ENCODE measurements at regions not wholly inside any gene's neighbourhood (a gene's known extent, or its start where the extent isn't known, plus 50 kb on each side); places are given as distances from the start of the nearest gene placed in this dataset.
"Not testable (repeated sequence)": the region's sequence is repeated elsewhere in the genome, so short reads cannot be mapped to it uniquely, and the experiment has no call there.

DNA sequence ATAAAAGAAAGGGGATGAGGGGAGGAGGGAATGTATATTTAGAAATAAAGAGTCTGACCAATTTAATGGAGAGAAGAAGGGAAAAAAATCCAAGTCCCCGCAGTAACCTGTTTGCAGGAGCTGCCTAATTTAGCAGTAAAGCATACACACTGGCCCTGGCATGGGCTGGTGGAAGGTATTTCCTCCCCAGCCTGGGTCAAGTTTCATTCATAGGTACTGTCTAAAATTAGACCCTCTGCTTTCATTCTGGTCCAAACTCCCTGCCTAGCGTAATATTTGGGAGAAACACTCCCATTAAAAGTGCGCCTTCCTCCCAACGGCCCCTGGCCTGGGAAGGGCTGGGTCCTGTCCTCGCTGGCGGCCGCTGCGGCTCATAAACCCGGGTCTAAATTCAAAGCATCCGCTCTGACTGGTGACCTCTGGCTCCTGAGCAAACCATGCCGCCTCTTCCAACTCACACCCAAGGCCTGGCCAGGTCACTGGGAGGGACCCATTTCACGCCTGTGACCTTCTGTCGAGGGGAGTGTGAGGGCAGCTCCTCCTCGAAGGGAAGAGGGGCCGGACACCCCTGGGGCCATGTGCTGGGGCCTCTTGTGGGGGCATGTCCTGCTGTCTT lies 123.2 kb downstream of the FGF18 start:
- DNase-seq = no peak

DNA sequence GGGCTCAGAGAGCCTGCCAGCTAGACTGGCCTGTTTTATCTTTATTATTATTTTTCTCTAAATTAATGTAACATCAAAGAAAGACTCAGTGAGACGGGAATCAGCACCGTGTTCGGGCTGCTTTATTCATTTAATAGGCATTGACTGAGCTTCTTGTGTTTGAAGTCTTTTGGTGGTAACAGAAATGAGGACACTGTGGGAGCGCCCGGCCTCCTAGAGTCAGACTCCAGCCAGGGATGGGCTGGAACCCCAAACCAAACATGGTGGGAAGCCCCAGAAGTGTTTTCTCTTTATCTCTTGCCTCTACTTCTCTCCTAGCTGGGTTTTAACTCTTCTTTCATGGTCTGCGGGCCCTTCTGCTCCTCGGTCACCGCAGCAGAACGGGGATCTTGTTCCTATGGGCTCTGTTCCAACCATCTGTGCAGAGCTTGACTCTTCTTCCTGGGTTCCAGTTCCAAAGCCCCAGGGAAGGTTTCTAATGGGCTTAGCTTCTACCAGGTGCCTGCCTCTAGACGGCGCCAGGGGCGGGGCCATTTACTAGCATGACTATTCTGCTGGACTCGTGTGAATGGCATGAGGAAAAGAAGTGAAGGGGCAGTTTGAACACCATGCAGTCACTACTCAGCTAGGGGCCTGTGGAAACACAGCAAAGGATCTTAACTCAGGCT lies 123.8 kb downstream of the FGF18 start:
- peak; percentile 14 for DNase-seq

DNA sequence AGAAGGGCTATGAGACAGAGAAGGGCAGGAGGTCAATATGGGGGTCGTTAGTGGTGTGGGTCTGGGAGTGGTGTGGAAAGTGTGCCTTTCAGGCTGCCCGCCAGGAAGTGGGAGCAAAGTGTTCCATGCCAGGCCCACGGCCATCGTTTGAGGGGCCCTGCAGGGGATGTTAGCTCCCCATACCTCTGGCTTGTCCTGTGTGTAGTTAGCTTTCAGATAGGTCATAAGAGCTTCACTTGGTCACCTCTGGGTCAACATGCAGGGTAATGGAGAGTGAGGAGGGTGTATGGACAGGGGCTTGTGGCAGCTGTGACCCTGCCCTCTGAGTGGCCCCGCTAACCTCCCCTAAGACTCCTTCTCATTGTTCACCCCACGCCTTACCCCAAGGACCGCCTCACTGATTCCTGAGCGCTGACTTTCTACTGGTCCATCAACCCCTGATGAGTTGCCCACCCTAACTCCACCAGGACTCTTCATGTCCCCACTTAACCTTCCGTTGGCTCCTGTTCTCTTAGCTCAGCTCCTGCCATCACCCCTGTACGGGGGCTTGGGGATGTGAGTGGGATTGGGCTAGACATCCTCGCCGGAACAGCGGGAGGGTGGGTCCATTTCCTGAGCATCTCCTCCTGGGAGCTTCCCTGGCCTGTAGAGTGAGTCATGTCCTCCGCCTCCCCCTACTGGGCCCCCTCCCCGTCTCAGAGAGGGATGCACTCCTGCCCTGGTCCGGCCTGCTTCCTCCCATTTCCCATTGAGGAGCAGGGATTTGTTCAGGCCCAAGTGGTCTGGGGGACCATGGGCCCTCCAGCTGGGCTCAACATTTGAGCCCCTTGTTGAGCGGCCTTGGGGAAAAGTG lies 125.7 kb downstream of the FGF18 start:
- DNase-seq = no peak

DNA sequence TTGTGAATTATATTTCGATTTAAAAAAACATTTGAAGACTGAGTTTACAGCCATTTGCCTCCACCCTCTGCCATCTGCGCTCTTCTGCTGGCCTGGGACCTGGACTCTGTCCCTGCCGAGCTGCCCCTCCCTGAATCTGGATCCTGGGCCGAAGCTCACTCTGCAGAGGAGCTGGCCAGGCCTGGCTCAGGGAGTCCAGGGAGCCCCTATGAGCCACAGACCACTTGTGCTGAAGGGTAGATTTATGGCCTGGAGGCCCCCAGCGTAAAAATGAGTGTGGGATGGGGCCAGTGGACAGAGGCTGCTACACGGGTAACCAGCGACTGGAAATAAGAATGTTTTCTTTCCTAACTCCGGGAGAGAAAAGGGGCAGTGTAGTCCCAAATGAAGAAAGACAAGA lies 129.8 kb downstream of the FGF18 start:
- no peak for DNase-seq

DNA sequence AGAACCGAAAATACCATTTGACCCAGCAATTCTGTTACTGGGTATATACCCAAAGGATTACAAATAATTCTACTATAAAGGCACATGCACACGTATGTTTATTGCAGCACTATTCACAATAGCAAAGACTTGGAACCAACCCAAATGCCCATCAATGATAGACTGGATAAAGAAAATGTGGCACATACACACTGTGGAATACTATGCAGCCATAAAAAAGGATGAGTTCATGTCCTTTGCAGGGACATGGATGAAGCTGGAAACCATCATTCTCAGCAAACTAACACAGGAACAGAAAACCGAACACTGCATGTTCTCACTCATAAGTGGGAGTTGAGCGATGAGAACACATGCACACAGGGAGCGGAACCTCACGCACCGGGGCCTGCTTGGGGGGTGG lies 134.4 kb downstream of the FGF18 start:
- not testable (repeated sequence) for DNase-seq

DNA sequence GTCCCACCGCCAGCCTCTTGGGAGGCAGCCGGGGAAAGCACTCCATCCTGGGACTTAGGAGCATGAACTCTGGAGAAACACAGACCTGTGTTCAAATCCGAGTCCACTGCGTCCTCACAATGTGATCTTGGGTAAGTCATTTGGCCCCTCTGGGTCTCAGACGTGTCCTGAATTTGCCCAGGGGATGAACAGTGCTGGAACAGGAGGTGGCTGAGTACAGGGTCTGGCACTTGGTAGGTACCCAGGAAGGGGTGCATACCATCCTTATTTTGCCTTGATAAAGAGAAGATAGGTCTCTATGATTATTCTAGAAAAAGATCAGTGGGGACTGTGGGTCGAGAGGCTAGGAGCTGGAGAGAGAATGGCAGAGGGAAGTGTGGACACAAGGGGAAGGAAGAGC lies 135.7 kb downstream of the FGF18 start:
- no peak for DNase-seq

DNA sequence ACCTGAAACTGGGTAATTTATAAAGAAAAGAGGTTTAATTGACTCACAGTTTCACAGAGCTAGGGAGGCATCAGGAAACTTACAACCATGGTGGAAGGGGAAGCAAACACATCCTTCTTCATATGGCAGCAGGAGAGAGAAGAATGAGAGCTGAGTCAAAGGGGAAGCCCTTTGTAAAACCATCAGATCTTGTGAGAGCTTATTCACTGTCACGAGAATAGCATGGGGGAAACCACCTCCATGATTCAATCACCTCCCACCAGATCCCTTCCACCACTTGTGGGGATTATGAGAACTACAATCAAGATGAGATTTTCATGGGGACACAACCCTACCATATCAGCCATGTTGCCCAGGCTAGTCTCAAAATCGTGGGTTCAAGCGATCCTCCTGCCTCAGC lies 143.4 kb downstream of the FGF18 start:
- DNase-seq = no peak

DNA sequence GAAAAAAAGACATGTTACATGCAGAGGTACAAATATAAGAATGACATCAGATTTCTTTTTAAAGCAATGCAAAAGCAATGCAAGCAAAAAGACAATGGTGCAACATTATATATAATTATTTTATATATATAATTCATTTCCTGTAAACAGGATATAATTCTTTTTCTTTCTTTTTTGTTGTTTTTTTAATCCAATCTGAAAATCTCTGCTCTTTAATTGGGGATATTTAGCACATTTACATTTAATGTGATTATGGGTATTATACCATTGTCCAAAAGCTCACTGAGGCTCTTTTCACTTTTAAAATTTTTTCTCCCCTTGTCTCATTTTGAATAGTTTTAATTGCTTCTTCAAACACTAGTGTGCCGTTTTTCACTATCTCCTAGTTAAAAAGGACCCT lies 148.9 kb downstream of the FGF18 start:
- no peak for DNase-seq

DNA sequence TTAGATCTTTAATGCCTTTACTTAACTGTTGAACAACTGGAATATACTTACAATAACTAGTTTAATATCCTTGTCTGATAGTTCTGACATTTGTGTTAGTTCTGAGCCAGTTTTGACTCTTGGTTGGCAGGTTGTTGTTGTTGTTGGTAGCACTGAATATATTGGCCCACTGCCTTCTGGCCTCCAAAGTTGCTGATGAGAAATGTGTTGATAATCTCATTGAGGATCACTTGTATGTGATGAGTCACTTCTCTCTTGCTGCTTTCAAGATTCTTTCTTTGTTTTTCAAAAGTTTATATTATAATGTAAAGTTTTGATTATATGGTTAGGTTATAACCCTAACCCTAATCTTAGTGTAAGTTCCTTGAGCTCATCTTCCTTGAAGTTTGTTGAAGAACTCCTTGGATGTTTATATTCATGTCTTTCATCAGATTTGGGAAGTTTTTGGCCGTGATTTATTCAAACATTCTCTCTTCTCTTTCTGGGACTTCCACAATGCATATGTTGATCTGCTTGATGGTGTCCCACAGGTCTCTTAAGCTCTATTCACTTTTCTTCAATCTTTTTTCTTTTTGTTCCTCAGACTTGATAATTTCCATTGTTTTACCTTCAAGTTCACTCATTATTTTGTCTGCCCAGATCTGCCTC lies 149.7 kb downstream of the FGF18 start:
- DNase-seq = no peak

DNA sequence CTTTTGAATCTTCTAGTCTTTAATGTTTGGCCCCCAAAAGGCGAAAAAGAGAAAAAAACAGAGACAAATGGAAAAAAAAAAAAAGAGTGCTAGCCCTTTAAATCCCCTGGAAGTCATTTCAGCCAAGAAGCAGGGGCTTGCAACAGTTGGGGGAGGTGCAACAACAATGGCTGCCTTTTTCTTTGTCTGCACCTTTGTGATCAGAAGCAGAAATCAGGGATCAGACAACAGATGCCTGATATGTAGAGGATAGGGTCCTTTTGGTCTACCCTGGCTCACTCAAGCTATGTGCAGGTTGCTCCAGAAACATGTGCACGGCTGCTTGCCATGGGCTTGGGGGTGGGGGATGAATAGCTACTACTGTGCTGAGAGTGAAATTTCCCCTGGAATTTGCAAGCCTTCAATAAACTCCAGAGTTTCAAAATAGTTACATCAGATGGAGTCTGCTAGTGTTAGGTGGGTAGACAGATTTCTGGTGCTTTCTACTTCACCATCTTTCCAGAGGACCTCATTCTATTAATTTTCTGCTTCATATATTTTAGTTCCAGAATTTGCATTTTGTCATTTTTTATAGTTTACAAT lies 150.9 kb downstream of the FGF18 start:
- DNase-seq = peak; percentile 39

DNA sequence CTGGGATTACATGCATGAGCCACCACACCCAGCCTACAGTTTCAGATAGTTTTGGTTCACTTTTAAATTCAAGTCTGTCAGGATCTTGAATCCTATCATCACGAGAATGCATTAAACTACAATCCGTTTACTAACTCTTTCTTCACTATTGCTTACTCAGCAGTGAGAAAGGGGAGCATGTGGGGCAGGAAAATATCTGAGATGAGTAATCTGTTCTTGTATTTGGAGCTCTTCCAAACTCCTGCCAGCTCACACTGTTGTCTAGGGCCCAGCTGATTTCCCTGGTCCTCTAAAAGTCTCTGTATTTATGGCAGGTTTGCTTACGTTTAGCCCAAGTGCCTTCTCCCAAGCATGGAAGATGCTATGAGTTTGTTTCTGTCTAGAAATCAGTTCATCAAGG lies 152.2 kb downstream of the FGF18 start:
- DNase-seq = peak; percentile 54

DNA sequence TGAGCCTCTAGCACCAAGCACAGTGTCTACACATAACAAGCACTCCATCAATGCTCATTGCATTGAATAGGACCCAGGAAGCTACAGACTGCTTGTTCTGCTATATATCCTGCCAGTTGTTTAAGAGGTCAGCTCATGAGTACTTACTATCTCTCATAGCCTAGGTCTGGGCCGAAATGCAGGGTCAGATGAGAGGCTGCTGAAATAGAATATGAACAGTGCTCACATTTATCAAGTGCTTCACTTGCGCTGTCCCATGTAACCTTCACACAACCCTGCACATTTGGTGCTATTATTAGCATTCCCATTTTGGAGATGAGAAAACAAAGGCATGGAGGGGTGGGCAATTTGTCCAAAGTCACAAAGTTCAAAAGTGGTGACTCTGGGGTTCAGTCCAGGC lies 153.6 kb downstream of the FGF18 start:
- no peak for DNase-seq

DNA sequence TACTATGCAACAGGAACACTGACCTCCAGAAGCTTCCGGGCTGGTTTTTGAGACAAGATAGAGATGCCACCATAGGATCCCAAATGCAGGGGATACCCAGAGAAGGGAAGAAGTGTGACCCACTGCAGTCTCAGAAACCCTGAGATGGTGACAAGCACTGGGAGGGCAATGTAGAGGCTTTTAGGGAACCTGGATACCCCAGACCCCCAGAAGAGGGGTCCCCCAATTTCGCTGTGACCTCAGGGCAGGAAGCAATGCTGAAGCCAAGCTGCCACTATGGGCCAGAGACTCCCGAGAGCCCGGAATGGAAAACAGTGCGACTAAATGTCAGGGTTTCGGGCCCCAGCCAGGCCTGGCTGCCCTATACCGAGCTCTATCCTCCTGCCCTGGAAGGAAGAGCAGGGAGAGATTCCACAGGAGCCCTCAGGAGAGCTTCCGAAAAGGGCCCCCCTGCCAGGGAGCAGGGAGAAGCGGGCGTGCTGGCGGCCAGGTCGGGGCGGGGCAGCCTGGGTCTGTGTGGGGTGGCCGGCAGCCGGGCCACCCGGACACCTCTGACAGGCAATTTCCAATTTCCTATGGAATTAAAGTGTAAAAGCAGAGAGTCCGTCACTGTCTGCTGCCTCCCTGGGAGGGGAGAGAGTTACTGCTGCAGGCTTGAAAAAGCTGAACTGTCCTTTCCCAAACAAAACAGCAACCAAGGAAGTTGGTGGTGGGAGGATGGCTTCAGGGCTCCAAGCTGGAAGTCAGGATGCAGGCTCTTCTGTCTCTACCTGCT lies 154.2 kb downstream of the FGF18 start:
- DNase-seq = no peak

DNA sequence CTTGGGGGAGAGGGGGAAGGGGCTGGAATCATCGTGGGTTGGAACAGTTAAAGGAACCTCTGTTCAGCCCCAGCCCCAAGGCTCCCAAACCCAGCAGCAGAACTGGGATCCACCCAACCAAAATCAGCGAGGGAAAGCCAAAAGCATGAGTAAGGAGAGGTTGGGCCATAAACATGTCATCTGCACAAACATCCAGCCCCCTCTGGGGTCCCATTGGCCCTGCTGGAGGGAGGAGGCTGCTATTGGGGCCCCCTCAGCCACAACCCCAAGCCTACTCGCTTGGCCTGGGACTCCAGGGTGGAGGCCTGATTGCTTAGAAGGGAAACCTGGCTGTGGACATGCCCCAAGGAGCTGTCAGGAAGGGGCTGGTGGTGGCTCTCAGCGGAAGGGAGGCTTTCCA lies 154.9 kb downstream of the FGF18 start:
- DNase-seq = no peak

DNA sequence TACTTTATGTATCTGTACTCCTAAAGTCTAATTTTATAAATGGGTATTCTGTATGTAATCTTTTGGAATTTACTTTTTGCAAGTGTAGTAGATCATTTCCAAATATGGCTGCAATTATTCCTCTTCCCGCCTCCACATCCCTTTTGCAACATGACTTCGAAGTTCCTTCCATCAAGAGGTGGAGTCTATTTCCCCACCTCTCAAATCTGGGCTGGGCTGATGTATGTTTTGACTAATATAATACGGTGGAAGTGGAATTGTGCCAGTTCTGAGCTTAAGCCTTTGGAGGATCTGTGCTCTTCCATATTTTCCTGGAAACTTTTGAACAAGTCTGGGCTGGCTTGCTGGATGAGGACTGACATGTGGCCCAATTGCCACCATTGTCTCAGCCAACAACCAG lies 155.9 kb downstream of the FGF18 start:
- DNase-seq = no peak

DNA sequence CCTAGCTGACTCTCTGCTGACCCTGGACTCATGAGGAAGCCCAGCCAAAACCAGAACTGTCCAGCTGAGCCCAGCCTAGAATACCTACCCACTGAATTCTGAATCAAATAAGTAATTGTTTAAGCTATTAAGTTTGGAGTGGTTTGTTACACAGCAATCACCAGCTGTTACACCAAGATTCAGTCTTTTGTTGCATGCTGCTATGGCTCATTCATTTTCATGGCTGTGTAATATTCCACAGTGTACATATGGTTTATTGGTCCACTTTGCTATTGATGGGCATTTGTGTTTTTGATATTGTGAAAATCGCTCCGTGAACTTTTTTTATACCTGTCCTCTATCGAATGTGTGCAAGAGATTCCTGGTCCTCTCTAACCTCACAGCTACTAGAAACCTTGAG lies 156.4 kb downstream of the FGF18 start:
- DNase-seq = no peak

DNA sequence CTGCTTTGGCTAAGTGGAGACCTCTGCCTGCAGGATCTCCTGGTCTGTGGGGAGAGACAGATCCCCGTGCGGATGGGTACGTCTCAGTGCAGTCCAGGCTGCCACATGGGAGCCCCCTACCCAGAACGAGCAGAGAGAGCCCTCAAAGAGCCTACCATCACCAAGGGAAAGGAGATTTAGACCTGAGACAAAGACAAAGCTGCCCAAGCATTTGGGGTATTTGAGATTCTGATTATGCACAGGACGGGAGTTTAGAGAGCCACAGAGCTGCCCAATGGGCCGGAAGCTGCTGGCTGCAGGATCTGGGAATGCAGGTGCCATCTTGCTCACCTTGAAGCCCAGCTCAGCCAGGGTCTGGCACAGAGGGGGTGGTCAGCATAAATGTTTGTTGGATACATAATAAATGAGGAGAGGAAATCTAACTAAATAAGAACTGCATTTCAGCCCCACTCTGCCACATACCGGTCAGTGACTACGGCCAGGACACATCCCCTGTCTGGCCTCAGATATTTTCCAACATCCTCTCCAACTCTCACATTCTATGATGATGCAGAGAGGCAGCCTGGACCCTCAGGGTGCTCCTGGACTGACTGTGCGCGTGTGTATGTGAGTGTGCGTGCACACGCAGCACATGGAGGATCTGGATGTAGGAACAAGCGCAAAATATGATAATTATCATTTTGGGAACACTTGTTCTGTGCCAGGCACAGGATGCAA lies 157.8 kb downstream of the FGF18 start:
- DNase-seq = no peak

DNA sequence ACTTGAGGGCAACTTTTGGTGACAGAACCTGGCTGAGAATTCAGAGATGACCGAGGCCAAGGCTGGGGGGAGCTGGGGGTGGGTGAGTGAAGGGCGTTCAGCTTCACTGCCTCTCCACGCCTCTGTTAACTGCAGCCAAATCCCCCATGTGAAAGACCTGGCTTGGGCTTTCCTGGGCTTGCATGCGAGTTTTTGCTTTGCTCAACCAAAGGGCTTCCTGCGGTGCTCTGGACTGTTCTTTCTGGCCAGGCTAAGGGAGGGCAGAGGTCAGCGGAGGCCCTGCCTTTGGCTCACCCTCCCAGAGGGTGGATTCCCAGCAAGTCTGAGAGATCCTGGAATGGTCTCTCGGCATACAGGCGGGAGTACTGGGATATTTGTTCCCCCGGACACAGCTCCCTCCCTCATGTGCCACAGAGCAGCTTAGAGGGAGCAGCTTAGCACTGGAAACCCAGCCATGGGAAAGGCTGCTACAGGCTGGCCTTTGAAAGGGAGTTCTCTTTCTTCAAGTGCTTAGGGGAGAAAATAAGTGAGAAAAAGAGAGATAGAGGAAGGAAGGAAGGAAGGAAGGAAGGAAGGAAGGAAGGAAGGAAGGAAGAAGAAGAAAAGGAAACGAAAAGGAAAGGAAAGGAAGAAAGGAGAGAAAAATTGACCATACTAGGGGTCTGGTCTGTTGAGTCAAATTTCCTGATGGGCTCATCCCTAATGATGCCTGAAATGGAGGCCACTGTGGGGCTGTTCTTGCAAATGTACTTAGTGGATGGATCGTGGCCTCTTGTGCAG lies 158.8 kb downstream of the FGF18 start:
- no peak for DNase-seq

DNA sequence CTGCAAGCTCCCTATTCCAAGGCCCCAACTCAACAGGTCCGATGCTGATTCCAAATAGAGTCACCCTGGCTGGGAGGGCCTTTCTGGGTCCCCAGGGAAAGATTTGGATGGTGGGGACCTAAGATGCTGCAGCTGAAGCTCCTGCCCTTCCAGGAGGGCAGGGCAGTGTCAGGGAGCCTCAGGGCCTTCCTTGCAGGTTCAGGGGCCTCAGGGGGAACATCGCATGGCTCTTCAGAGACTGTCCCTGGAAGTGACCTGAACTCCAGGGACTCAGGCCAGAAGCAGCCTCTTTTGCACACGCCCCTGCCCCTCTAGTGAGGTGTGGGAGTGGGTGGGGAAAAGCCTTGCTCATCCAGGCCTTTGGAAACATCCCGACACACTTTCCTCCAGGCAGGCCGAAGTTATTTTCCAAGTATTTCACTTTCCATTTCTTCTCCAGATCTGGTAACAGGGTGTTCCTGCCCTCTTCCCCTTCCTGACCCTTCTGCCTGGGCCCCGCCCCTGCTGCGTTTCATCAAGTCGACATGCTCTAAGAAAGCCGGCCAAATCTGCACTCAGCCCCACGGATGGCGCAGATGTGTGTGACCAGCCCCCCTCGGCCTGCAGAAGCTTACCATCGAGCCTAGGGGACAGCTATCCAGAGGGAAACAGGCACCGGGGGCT lies 159.5 kb downstream of the FGF18 start:
- no peak for DNase-seq

DNA sequence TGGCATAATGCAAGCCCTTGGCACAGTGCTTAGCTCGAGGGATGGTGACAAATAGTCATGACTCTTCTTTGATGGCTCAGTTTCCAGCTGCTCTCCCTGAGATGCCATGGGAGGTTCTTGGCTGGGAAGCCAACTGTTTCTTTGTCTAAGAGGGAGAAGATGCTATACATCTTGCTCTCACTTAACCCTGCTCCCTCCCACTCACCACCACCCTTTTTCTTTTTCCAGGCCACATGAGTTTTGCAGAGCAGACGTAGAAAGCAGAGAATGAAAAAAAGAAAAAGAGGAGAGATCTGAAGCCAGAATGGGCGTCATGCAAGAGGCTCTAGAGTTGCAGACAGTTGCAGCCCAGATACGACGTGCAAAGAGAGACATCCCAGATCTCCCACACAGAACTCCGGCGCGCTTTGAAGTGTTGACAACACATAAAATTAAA lies 160.5 kb downstream of the FGF18 start:
- DNase-seq = peak; percentile 44
